Panc1 (cell line): ENCODE measurements at regions not wholly inside any gene's neighbourhood (a gene's known extent, or its start where the extent isn't known, plus 50 kb on each side); places are given as distances from the start of the nearest gene placed in this dataset.

Experiments
- ATAC-seq: fragments of 200-7000 bp; cut with Tn5 transposase; 2 replicates; pipeline ENCODE4 v1.9.1; 2020; ENCODE audit warnings: mild to moderate bottlenecking, moderate library complexity
- BruUV-seq: library from RNA; stranded (reverse); fragments of 400-500 nt; replicated peaks from 2 replicates; lab custom pipeline; 2021; lab: Mats Ljungman, UMichigan
- CTCF ChIA-PET: fragments of 300-600 bp; sonication (Branson Sonifier 250); formaldehyde crosslinking; loops from one replicate; lab custom pipeline; 2022; ENCODE audit warnings: antibody characterized with exemption; lab: Charles Lee
- POLR2A ChIA-PET: fragments of 300-600 bp; sonication (Branson Sonifier 250); formaldehyde crosslinking; loops from one replicate; lab custom pipeline; 2022; ENCODE audit warnings: antibody characterized with exemption; lab: Charles Lee
- DNase-seq: peaks from one replicate; pipeline ENCODE4 v3.0.0-alpha.2; 2010; ENCODE audit warnings: low read depth, low spot score
- H3K27ac ChIP-seq: 2 replicates; pipeline ENCODE4 v1.5.1; 2011; ENCODE audit warnings: mild to moderate bottlenecking, low read length, inconsistent platforms
- H3K27me3 ChIP-seq: fragments of 200-500 bp; sonication (Bioruptor generic); 2 replicates; pipeline ENCODE4 v1.6.0; 2014; ENCODE audit warnings: low read length, inconsistent platforms; ENCODE audit not compliant: control insufficient read depth, insufficient read depth
- H3K36me3 ChIP-seq: fragments of 200-500 bp; sonication (Bioruptor generic); 2 replicates; pipeline ENCODE4 v1.5.1; 2014; ENCODE audit warnings: inconsistent platforms, mild to moderate bottlenecking, low read length, moderate library complexity; ENCODE audit not compliant: control insufficient read depth, insufficient read depth
- H3K4me1 ChIP-seq: 2 replicates; pipeline ENCODE4 v1.5.1; 2011; ENCODE audit warnings: inconsistent platforms, mild to moderate bottlenecking, low read length, moderate library complexity; ENCODE audit not compliant: control insufficient read depth, insufficient read depth
- H3K4me3 ChIP-seq, 2 experiments: 2 replicates each; pipeline ENCODE4 v1.5.1; 2011 to 2012; ENCODE audit warnings: low read depth in 2 of 2, low read length in 2 of 2, mild to moderate bottlenecking in 2 of 2, inconsistent platforms in 1 of 2, moderate library complexity in 1 of 2
- H3K9me3 ChIP-seq: fragments of 200-500 bp; sonication (Bioruptor generic); 2 replicates; pipeline ENCODE4 v1.5.1; 2014; ENCODE audit warnings: low read depth, mild to moderate bottlenecking, inconsistent platforms, low read length, moderate library complexity; ENCODE audit not compliant: control insufficient read depth, insufficient read depth
- POLR2AphosphoS5 ChIP-seq: IDR thresholded peaks from 2 replicates; pipeline ENCODE4 v1.6.1; 2012; ENCODE audit warnings: mild to moderate bottlenecking, low read depth, low read length, moderate library complexity
- SIN3A ChIP-seq: IDR thresholded peaks from 2 replicates; pipeline ENCODE4 v1.6.1; 2012; ENCODE audit warnings: low read depth, mild to moderate bottlenecking, low read length, moderate library complexity, borderline replicate concordance; ENCODE audit not compliant: insufficient read depth
- TCF7L2 ChIP-seq: IDR thresholded peaks from 2 replicates; pipeline ENCODE4 v1.6.1; 2011; ENCODE audit warnings: mild to moderate bottlenecking, low read depth, low read length, inconsistent platforms
- in situ Hi-C: cut with HindIII; loops from 2 replicates; pipeline ENCODE4 v1.10.0; 2016; ENCODE audit warnings: low sequenced_read_pairs, low pct_unique_long_range_greater_than_20kb
- intact Hi-C: fragments of 100-400 bp; cut with micrococcal nuclease; formaldehyde crosslinking; loops from one replicate; pipeline ENCODE4 v1.10.0; 2022; ENCODE audit not compliant: unreplicated experiment
- TF ChIP-seq, protein P1 (sequence below), 2 experiments: IDR thresholded peaks; 2 replicates each; pipeline ENCODE4 v1.6.1; 2011 to 2012; ENCODE audit warnings: low read depth in 2 of 2, control low read depth in 1 of 2, low read length in 1 of 2, mild to moderate bottlenecking in 1 of 2, moderate library complexity in 1 of 2; ENCODE audit not compliant: insufficient read depth in 1 of 2
- TF ChIP-seq, protein P2 (sequence below): fragments of 450-650 bp; IDR thresholded peaks from 2 replicates; pipeline ENCODE4 v1.5.1; 2017; ENCODE audit warnings: mild to moderate bottlenecking

DNA sequence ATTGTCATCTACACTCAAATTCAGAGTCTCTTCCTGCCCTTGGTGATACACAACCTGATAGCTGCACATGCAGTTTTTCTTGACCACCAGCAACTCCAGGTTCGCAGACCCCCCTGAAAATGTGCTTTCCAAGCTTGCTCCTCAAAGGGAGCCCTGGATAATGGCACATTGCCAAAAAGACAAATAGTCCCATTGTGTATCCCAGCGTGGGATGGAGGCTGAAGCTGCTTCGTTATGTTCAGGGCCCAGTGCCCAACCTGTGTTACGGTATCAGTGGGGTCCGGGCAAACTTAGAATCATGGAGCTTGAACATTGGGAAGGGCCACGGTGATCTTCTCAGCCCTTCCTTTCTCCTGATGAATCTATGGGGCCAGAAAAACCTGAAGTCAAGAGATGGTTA, 173.0 kb downstream of the TEX29 start:
- no peak for ATAC-seq
- intact Hi-C loops, result no loop called here
- H3K9me3 ChIP-seq, result no peaks in the 10 kb centered on the region
- in situ Hi-C loops, result no loop called here
- ChIA-PET CTCF (no interaction called here), POLR2A (interaction anchor here (0.5 kb wide), 1 partner anchor 10 kb away, joined by 3 read pairs; no protein-coding TSS in a partner anchor)
- no peaks in the 10 kb centered on the region for H3K36me3 ChIP-seq
- no peak for DNase-seq
- BruUV-seq, result no TSS peak
- TF ChIP-seq, protein P1, sequence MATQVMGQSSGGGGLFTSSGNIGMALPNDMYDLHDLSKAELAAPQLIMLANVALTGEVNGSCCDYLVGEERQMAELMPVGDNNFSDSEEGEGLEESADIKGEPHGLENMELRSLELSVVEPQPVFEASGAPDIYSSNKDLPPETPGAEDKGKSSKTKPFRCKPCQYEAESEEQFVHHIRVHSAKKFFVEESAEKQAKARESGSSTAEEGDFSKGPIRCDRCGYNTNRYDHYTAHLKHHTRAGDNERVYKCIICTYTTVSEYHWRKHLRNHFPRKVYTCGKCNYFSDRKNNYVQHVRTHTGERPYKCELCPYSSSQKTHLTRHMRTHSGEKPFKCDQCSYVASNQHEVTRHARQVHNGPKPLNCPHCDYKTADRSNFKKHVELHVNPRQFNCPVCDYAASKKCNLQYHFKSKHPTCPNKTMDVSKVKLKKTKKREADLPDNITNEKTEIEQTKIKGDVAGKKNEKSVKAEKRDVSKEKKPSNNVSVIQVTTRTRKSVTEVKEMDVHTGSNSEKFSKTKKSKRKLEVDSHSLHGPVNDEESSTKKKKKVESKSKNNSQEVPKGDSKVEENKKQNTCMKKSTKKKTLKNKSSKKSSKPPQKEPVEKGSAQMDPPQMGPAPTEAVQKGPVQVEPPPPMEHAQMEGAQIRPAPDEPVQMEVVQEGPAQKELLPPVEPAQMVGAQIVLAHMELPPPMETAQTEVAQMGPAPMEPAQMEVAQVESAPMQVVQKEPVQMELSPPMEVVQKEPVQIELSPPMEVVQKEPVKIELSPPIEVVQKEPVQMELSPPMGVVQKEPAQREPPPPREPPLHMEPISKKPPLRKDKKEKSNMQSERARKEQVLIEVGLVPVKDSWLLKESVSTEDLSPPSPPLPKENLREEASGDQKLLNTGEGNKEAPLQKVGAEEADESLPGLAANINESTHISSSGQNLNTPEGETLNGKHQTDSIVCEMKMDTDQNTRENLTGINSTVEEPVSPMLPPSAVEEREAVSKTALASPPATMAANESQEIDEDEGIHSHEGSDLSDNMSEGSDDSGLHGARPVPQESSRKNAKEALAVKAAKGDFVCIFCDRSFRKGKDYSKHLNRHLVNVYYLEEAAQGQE (IDR thresholded peaks at IDR 0.05; ENCODE audit: insufficient read depth in 1 of 2, low read depth in 2 of 2, low read length in 1 of 2), result no peak
- TF ChIP-seq TCF7L2, result no peak
- TF ChIP-seq SIN3A, result no peak
- TF ChIP-seq, protein P2, sequence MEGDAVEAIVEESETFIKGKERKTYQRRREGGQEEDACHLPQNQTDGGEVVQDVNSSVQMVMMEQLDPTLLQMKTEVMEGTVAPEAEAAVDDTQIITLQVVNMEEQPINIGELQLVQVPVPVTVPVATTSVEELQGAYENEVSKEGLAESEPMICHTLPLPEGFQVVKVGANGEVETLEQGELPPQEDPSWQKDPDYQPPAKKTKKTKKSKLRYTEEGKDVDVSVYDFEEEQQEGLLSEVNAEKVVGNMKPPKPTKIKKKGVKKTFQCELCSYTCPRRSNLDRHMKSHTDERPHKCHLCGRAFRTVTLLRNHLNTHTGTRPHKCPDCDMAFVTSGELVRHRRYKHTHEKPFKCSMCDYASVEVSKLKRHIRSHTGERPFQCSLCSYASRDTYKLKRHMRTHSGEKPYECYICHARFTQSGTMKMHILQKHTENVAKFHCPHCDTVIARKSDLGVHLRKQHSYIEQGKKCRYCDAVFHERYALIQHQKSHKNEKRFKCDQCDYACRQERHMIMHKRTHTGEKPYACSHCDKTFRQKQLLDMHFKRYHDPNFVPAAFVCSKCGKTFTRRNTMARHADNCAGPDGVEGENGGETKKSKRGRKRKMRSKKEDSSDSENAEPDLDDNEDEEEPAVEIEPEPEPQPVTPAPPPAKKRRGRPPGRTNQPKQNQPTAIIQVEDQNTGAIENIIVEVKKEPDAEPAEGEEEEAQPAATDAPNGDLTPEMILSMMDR, result no peak
- TF ChIP-seq POLR2AphosphoS5, result no peak
- H3K27ac ChIP-seq, result no peak overlapping the region
- no peaks in the 10 kb centered on the region; the same call in 1 of the 2 replicates for H3K27me3 ChIP-seq
- no peaks in the 10 kb centered on the region for H3K4me1 ChIP-seq
- no peak overlapping the region for H3K4me3 ChIP-seq

DNA sequence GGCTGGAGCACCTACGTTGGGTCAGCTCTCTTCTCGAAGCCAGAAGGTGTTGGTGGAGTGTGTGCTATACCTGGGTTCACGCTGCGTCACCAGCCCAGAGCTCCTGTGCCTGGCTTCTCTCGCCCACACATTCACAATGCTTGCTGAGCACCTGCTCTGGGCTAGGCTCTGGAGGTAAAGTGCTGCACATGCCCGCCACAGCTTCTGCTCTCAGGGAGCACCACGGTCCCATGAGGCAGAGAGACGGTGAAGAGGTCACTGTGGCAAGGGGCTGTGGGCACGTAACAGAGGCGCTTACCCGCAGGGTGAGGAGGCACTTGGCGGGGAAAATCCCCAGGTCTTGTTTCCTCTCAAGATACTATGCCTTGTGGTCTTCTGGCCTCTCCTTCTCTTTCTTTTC, 174.2 kb downstream of the TEX29 start:
- no TSS peak for BruUV-seq
- Histone ChIP-seq H3K4me3 (no peak overlapping the region), H3K27me3 (no peaks in the 10 kb centered on the region; the same call in 1 of the 2 replicates)

More for the DNA sequence above, 174.2 kb downstream of the TEX29 start:
- no peaks in the 10 kb centered on the region for H3K36me3 ChIP-seq
- ChIA-PET CTCF (interaction anchor here (0.5 kb wide), 1 partner anchor 948 kb away, joined by 3 read pairs; no protein-coding TSS in a partner anchor), POLR2A (no interaction called here)
- in situ Hi-C loops, result no loop called here
- no peaks in the 10 kb centered on the region for H3K9me3 ChIP-seq
- intact Hi-C loops, result no loop called here
- no peak for DNase-seq
- no peaks in the 10 kb centered on the region for H3K4me1 ChIP-seq
- TF ChIP-seq, protein P1 (IDR thresholded peaks at IDR 0.05; ENCODE audit: insufficient read depth in 1 of 2, low read depth in 2 of 2, low read length in 1 of 2), result no peak
- no peak for TF ChIP-seq SIN3A
- TF ChIP-seq POLR2AphosphoS5, result no peak
- TF ChIP-seq TCF7L2, result no peak
- TF ChIP-seq, protein P2, result no peak
- ATAC-seq, result no peak
- H3K27ac ChIP-seq, result no peak overlapping the region
